ENCODE measurements at regions not wholly inside any gene's neighbourhood (a gene's known extent, or its start where the extent isn't known, plus 50 kb on each side); places are given as distances from the start of the nearest gene placed in this dataset.
"Not testable (repeated sequence)": the region's sequence is repeated elsewhere in the genome, so short reads cannot be mapped to it uniquely, and the experiment has no call there.

GRCh38 chr12:131283862-131284825 is 330.4 kb downstream of the ADGRD1 start:
- not testable (repeated sequence) for H3K27me3 Mint-ChIP-seq, ATAC-seq

DNA sequence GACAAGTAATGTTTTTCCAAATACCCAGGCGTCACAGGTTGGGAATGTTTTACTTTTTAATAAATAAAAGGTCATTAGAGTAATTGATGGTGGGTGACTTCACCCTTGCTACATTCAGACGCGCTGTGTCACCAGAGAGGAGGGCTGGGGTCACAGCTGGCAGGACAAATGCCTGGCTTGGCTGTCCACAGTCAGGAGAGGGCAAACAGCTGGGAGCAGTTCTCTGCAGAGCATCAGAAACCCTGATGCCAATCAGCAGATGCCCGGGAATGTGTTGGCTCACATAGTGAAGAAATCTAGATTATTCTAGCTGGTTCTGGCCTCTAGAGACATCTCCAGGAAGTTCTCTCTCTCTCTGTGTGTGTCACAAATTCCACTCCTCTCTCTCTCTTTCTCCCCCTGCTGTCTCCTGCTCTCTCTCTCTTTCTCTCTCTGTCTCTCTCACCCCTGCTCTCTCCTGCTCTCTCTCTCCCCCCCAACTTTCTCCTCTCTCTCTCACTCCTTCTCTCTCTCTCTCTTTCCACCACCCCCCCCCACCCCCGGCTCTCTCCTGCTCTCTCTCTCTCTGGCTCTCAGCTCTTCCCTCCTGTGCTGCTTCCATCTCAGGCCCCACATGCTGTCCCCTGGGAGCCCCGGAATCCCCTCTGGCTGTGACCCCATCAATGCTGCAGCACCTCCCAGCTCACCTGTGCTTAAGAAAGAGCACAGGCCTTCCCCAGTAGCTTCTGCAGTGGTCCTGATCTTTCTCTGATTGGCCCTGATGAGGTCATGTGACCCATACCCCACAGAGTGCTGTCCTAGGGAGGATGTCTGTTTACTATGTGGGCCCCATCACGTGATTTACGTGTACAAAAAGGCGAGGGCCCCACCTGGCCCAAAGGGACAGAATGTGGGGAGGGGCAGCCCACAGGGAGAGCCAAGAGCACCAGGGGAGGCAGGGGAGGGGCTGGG is 331.5 kb downstream of the ADGRD1 start:
- ATAC-seq; CTCF ChIA-PET; H3K9me3 Mint-ChIP-seq (ENCODE audit: low read depth); H3K27ac Mint-ChIP-seq; H3K4me3 Mint-ChIP-seq; H3K27me3 Mint-ChIP-seq; H3K36me3 Mint-ChIP-seq; H3K4me1 Mint-ChIP-seq: not testable (repeated sequence)
- peak; percentile 26 for DNase-seq

More at GRCh38 chr12:131283862-131284825, 330.4 kb downstream of the ADGRD1 start:
- H3K27ac Mint-ChIP-seq; H3K9me3 Mint-ChIP-seq (ENCODE audit: low read depth); H3K36me3 Mint-ChIP-seq; H3K4me3 Mint-ChIP-seq; CTCF ChIA-PET; H3K4me1 Mint-ChIP-seq: not testable (repeated sequence)
- DNase-seq, result peak; percentile 25

GRCh38 chr12:131285905-131286295 is 332.2 kb downstream of the ADGRD1 start:
- H3K4me1 Mint-ChIP-seq; H3K36me3 Mint-ChIP-seq; H3K27ac Mint-ChIP-seq; H3K4me3 Mint-ChIP-seq; CTCF ChIA-PET; H3K9me3 Mint-ChIP-seq (ENCODE audit: low read depth); ATAC-seq; DNase-seq; H3K27me3 Mint-ChIP-seq: not testable (repeated sequence)

DNA sequence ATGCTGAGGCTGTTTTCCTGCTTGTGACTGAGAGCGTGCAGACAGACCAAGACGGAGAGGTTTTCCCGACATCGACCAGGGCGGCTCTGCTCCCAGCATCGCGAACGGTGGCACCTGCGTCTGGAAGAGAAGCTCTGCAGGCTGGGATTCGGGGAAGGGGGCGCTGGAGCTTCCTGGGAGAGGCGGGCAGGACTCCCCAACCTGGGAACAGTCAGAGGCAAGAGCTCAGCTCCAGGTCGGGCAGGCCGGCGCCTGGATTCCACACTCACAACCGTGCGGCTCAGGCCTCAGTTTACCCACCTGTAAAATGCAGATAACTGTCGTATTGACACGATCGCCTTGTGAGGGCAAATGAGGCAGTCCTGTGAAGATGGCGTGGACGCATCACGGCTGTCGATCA is 332.6 kb downstream of the ADGRD1 start:
- DNase-seq, CTCF ChIA-PET, H3K4me1 Mint-ChIP-seq: not testable (repeated sequence)

GRCh38 chr12:131287015-131287937 is 333.6 kb downstream of the ADGRD1 start:
- Mint-ChIP-seq H3K4me3 (no peak overlapping the region), H3K9me3 (ENCODE audit: low read depth) (peaks cover 4% of the 10 kb centered on the region), H3K27me3 (no peaks in the 10 kb centered on the region), H3K36me3 (no peaks in the 10 kb centered on the region), H3K4me1 (no peaks in the 10 kb centered on the region), H3K27ac (no peak overlapping the region)
- DNase-seq (peak; percentile 22), ATAC-seq (no peak)
- CTCF ChIA-PET, result no interaction called here

More for the DNA sequence above, 332.6 kb downstream of the ADGRD1 start:
- not testable (repeated sequence) for H3K36me3 Mint-ChIP-seq; ATAC-seq; H3K27me3 Mint-ChIP-seq; H3K9me3 Mint-ChIP-seq (ENCODE audit: low read depth); H3K27ac Mint-ChIP-seq; H3K4me3 Mint-ChIP-seq

DNA sequence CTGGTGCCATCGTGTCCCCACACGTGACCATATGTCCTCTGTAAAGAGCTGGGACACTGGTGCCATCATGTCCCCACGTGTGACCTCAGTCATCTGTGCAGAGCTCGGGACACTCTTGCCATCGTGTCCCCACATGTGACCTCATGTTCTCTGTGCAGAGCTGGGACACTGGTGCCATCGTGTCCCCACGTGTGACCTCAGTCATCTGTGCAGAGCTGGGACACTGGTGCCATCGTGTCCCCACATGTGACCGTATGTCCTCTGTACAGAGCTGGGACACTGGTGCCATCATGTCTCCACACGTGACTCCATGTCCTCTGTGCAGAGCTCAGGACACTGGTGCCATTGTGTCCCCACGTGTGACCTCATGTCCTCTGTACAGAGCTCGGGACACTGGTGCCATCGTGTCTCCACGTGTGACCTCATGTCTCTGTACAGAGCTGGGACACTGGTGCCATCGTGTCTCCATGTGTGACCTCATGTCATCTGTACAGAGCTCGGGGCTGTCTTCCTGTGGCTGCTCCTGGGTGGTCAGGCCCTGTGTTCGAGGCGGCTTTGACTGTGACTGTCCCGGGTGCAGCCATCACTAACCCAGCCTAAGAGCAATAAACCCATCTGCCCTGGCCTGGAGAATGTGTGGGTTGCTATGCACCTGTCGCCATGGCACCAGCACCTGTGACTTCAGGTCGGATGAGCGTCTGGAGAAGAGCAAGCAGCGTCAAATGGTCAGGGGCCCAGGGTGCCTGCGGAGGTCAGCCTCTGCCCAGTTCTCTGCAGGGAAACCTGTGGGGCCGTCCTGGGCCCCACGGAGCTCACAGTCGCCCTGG is 334.4 kb downstream of the ADGRD1 start:
- Mint-ChIP-seq H3K27me3 (no peaks in the 10 kb centered on the region), H3K4me3 (no peak overlapping the region), H3K9me3 (ENCODE audit: low read depth) (peaks cover 4% of the 10 kb centered on the region), H3K36me3 (no peaks in the 10 kb centered on the region), H3K4me1 (no peaks in the 10 kb centered on the region), H3K27ac (no peak overlapping the region)
- peak; percentile 22 for DNase-seq
- CTCF ChIA-PET, result no interaction called here
- ATAC-seq, result no peak

- H3K36me3 Mint-ChIP-seq; H3K4me3 Mint-ChIP-seq; ATAC-seq; CTCF ChIA-PET; H3K9me3 Mint-ChIP-seq (ENCODE audit: low read depth); H3K27me3 Mint-ChIP-seq; H3K27ac Mint-ChIP-seq; H3K4me1 Mint-ChIP-seq: not testable (repeated sequence)
- DNase-seq, result peak; percentile 36
Observed at GRCh38 chr12:131288765-131289695, 335.3 kb downstream of the ADGRD1 start.

GRCh38 chr12:131289807-131290206 is 336.1 kb downstream of the ADGRD1 start:
- H3K36me3 Mint-ChIP-seq; DNase-seq; H3K27me3 Mint-ChIP-seq; H3K9me3 Mint-ChIP-seq (ENCODE audit: low read depth); H3K4me1 Mint-ChIP-seq; H3K4me3 Mint-ChIP-seq; ATAC-seq; CTCF ChIA-PET; H3K27ac Mint-ChIP-seq: not testable (repeated sequence)

GRCh38 chr12:131290255-131290959 is 336.7 kb downstream of the ADGRD1 start:
- H3K27me3 Mint-ChIP-seq, result no peaks in the 10 kb centered on the region
- peak; percentile 12 for DNase-seq
- no peaks in the 10 kb centered on the region for H3K36me3 Mint-ChIP-seq
- ATAC-seq, result no peak
- no peak overlapping the region for H3K4me3 Mint-ChIP-seq
- no peaks in the 10 kb centered on the region for H3K4me1 Mint-ChIP-seq
- H3K9me3 Mint-ChIP-seq (ENCODE audit: low read depth), result no peaks in the 10 kb centered on the region
- no peak overlapping the region for H3K27ac Mint-ChIP-seq
- CTCF ChIA-PET, result no interaction called here

GRCh38 chr12:131293071-131294015 is 339.6 kb downstream of the ADGRD1 start:
- H3K27me3 Mint-ChIP-seq; H3K9me3 Mint-ChIP-seq (ENCODE audit: low read depth); H3K4me3 Mint-ChIP-seq; H3K27ac Mint-ChIP-seq; CTCF ChIA-PET; ATAC-seq; H3K36me3 Mint-ChIP-seq; H3K4me1 Mint-ChIP-seq: not testable (repeated sequence)
- peak; percentile 25 for DNase-seq
